IMR-90 (cell line): ENCODE measurements at regions not wholly inside any gene's neighbourhood (a gene's known extent, or its start where the extent isn't known, plus 50 kb on each side); places are given as distances from the start of the nearest gene placed in this dataset.

Experiments
- ATAC-seq: fragments of 200-7000 bp; cut with Tn5 transposase; 2 replicates; pipeline ENCODE4 v1.9.1; 2020; ENCODE audit warnings: low read depth, mild to moderate bottlenecking, moderate library complexity
- BruUV-seq: library from RNA; stranded (reverse); fragments of 400-500 nt; replicated peaks from 2 replicates; lab custom pipeline; 2021; lab: Mats Ljungman, UMichigan
- CTCF ChIA-PET: fragments of 300-600 bp; formaldehyde crosslinking; extraction: SDS; loops from one replicate; lab custom pipeline; 2021; ENCODE audit warnings: antibody characterized with exemption; lab: Yijun Ruan, JAX
- POLR2A ChIA-PET: fragments of 300-600 bp; sonication (Branson Sonifier 250); formaldehyde crosslinking; loops from one replicate; lab custom pipeline; 2022; ENCODE audit warnings: antibody characterized with exemption; ENCODE audit not compliant: unreplicated experiment; lab: Charles Lee
- DNase-seq: peaks from one replicate; pipeline ENCODE4 v3.0.0; 2013
- H2AFZ ChIP-seq: replicated peaks from 2 replicates; pipeline ENCODE3; 2013; ENCODE audit warnings: low read length, mild to moderate bottlenecking; ENCODE audit not compliant: poor library complexity
- H2AK5ac ChIP-seq: 2 replicates; pipeline ENCODE4 v1.6.1; 2013; ENCODE audit warnings: low read depth, low read length, inconsistent platforms
- H2AK9ac ChIP-seq: replicated peaks from 2 replicates; pipeline ENCODE3; 2013; ENCODE audit warnings: mild to moderate bottlenecking, low read depth, low read length, moderate library complexity; ENCODE audit not compliant: poor library complexity
- H2BK120ac ChIP-seq: 2 replicates; pipeline ENCODE4 v1.6.1; 2013; ENCODE audit warnings: low read depth, low read length, inconsistent platforms
- H2BK15ac ChIP-seq: 3 replicates; pipeline ENCODE4 v1.6.1; 2013; ENCODE audit warnings: low read depth, low read length, inconsistent platforms
- H2BK20ac ChIP-seq: 2 replicates; pipeline ENCODE4 v1.6.1; 2013; ENCODE audit warnings: low read depth, mild to moderate bottlenecking, inconsistent platforms, low read length, moderate library complexity
- H2BK5ac ChIP-seq: 2 replicates; pipeline ENCODE4 v1.6.1; 2013; ENCODE audit warnings: mild to moderate bottlenecking, low read depth, low read length, inconsistent platforms; ENCODE audit not compliant: poor library complexity, severe bottlenecking
- H3K14ac ChIP-seq: replicated peaks from 2 replicates; pipeline ENCODE4 v1.6.1; 2013; ENCODE audit warnings: low read depth, low read length, inconsistent platforms
- H3K18ac ChIP-seq: 2 replicates; pipeline ENCODE4 v1.6.1; 2013; ENCODE audit warnings: low read depth, low read length, control low read depth
- H3K23ac ChIP-seq: 2 replicates; pipeline ENCODE4 v1.6.1; 2013; ENCODE audit warnings: low read depth, low read length, inconsistent platforms
- H3K27ac ChIP-seq: 2 replicates; pipeline ENCODE4 v1.5.1; 2013; ENCODE audit warnings: mild to moderate bottlenecking, control low read depth, low read length; ENCODE audit not compliant: insufficient read depth
- H3K27me3 ChIP-seq: 2 replicates; pipeline ENCODE4 v1.6.1; 2013; ENCODE audit warnings: low read length; ENCODE audit not compliant: control insufficient read depth, insufficient read depth
- H3K36me3 ChIP-seq: 2 replicates; pipeline ENCODE4 v1.6.1; 2013; ENCODE audit warnings: low read length, mixed read lengths; ENCODE audit not compliant: control insufficient read depth, insufficient read depth
- H3K4ac ChIP-seq: 2 replicates; pipeline ENCODE4 v1.6.1; 2013; ENCODE audit warnings: low read depth, low read length, inconsistent platforms
- H3K4me1 ChIP-seq: 2 replicates; pipeline ENCODE4 v1.6.1; 2013; ENCODE audit warnings: low read length, mixed read lengths; ENCODE audit not compliant: control insufficient read depth, insufficient read depth
- H3K4me2 ChIP-seq: 2 replicates; pipeline ENCODE4 v1.6.1; 2013; ENCODE audit warnings: low read depth, mild to moderate bottlenecking, control low read depth, low read length, moderate library complexity
- H3K4me3 ChIP-seq: 2 replicates; pipeline ENCODE4 v1.5.1; 2013; ENCODE audit warnings: low read depth, mild to moderate bottlenecking, control low read depth, low read length, moderate library complexity; ENCODE audit not compliant: insufficient read depth
- H3K56ac ChIP-seq: 2 replicates; pipeline ENCODE4 v1.6.1; 2013; ENCODE audit warnings: low read length, inconsistent platforms; ENCODE audit not compliant: insufficient read depth; ENCODE audit errors: extremely low read depth
- H3K79me1 ChIP-seq, 2 experiments: 2 replicates each; pipeline ENCODE4 v1.6.1; 2013; ENCODE audit warnings: low read length in 2 of 2, inconsistent platforms in 1 of 2, low read depth in 1 of 2
- H3K9ac ChIP-seq: 2 replicates; pipeline ENCODE4 v1.6.1; 2013; ENCODE audit warnings: low read depth, low read length, control low read depth
- H3K9me1 ChIP-seq: 2 replicates; pipeline ENCODE4 v1.6.1; 2013; ENCODE audit warnings: low read length, inconsistent platforms; ENCODE audit not compliant: insufficient read depth
- H3K9me3 ChIP-seq: 2 replicates; pipeline ENCODE4 v1.6.1; 2013; ENCODE audit warnings: low read length; ENCODE audit not compliant: control insufficient read depth, insufficient read depth
- H4K20me1 ChIP-seq: 2 replicates; pipeline ENCODE4 v1.6.1; 2013; ENCODE audit warnings: low read length, inconsistent platforms; ENCODE audit not compliant: insufficient read depth
- H4K5ac ChIP-seq: 2 replicates; pipeline ENCODE4 v1.6.1; 2013; ENCODE audit warnings: mild to moderate bottlenecking, low read depth, low read length, control low read depth
- H4K8ac ChIP-seq, 2 experiments: 2 replicates each; pipeline ENCODE4 v1.6.1; 2013; ENCODE audit warnings: low read depth in 2 of 2, low read length in 2 of 2, control low read depth in 1 of 2, inconsistent platforms in 1 of 2
- H4K91ac ChIP-seq: 2 replicates; pipeline ENCODE4 v1.6.1; 2013; ENCODE audit warnings: low read depth, low read length, inconsistent platforms; ENCODE audit not compliant: insufficient read depth
- CHD1 ChIP-seq: IDR thresholded peaks from 2 replicates; pipeline ENCODE4 v1.6.1; 2012; ENCODE audit warnings: low read depth, low read length, improper control_type of control experiment
- MAZ ChIP-seq: IDR thresholded peaks from 2 replicates; pipeline ENCODE4 v1.6.1; 2012; ENCODE audit warnings: low read depth, mild to moderate bottlenecking, low read length, improper control_type of control experiment, moderate library complexity, borderline replicate concordance
- POLR2A ChIP-seq: IDR thresholded peaks from 2 replicates; pipeline ENCODE4 v1.6.1; 2012; ENCODE audit warnings: mild to moderate bottlenecking, low read depth, low read length
- WGBS, 2 experiments: methylation state at CpG; one replicate each; pipeline versions ENCODE4 v1.1.5 to v1.1.7; 2013; ENCODE audit warnings: missing lambda C conversion rate in 2 of 2; ENCODE audit not compliant: insufficient read length in 1 of 2; ENCODE audit errors: extremely low coverage in 2 of 2; 5-methylcytosine and 5-hydroxymethylcytosine counted together
- dilution Hi-C: fragments of 300-500 bp; cut with HindIII; formaldehyde crosslinking; loops from one replicate; pipeline ENCODE4 v1.14.3; 2018; ENCODE audit warnings: low sequenced_read_pairs; ENCODE audit not compliant: unreplicated experiment
- in situ Hi-C: fragments of 300-500 bp; cut with MboI; formaldehyde crosslinking; loops from 3 replicates; pipeline ENCODE4 v1.14.3; 2019; ENCODE audit warnings: low sequenced_read_pairs, inconsistent platforms, mixed read lengths
- intact Hi-C: fragments of 100-400 bp; cut with micrococcal nuclease; formaldehyde crosslinking; loops from 2 replicates; pipeline ENCODE4 v1.10.0; 2022

DNA sequence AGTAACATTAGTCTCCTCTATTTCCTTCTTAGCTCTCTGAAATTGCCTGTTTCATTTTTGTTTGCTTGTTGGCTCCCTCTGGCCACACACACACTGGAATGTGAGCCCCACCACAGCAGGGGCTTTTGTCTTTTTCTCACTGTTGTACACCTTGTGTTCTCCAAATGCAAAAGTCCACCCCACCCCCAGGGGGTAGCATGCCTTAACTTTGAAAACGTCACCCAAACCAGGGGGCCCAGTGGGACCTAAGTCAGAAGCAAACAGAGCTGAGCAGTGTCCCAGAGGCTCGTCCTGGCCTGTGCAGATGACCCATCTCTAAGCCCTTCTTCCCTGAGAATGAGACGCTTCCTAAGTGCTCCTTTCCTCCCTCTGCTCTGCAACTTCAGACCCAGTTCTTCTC lies 614.1 kb downstream of the UQCRFS1 start:
- H2BK20ac ChIP-seq: no peak overlapping the region
- no peaks in the 10 kb centered on the region for H3K27me3 ChIP-seq
- H2AK5ac ChIP-seq: no peak overlapping the region
- no peak overlapping the region for H4K91ac ChIP-seq
- H3K9ac ChIP-seq: no peak overlapping the region
- dilution Hi-C loops (no loop called here), in situ Hi-C loops (no loop called here), intact Hi-C loops (no loop called here)
- CTCF ChIA-PET: no interaction called here
- no peak overlapping the region for H3K18ac ChIP-seq
- H3K79me1 ChIP-seq: no peaks in the 10 kb centered on the region
- POLR2A ChIA-PET: no interaction called here
- H2BK120ac ChIP-seq: no peak overlapping the region
- TF ChIP-seq CHD1 (no peak), POLR2A (no peak), MAZ (no peak)
- no peaks in the 10 kb centered on the region for H3K9me1 ChIP-seq
- no peak for ATAC-seq
- no peak overlapping the region for H3K4me2 ChIP-seq
- no peak overlapping the region for H3K23ac ChIP-seq
- no peaks in the 10 kb centered on the region for H4K20me1 ChIP-seq
- H3K27ac ChIP-seq: no peak overlapping the region
- H3K56ac ChIP-seq: no peak overlapping the region
- H3K4me1 ChIP-seq: no peaks in the 10 kb centered on the region
- no peak overlapping the region for H4K5ac ChIP-seq
- H2BK5ac ChIP-seq: no peak overlapping the region
- no TSS peak for BruUV-seq
- H2BK15ac ChIP-seq: no peak overlapping the region
- no peak overlapping the region for H3K4me3 ChIP-seq
- no peaks in the 10 kb centered on the region for H3K36me3 ChIP-seq
- H3K4ac ChIP-seq: no peak overlapping the region
- 17% methylated on average over 1 of the region's 3 CpGs; no CpG with 5 or more reads in 1 of the 2 experiments for WGBS, 2 experiments
- H3K9me3 ChIP-seq: peaks cover 45% of the 10 kb centered on the region
- H3K14ac ChIP-seq: no peak overlapping the region
- no peak for DNase-seq
- no peak overlapping the region for H2AFZ ChIP-seq
- H2AK9ac ChIP-seq: no peak overlapping the region
- H4K8ac ChIP-seq: no peak overlapping the region
